ENCODE measurements at regions not wholly inside any gene's neighbourhood (a gene's known extent, or its start where the extent isn't known, plus 50 kb on each side); places are given as distances from the start of the nearest gene placed in this dataset.

- ATAC-seq (no peak), DNase-seq (no peak)
- H3K27ac ChIP-seq = no peak overlapping the region
- H3K27me3 ChIP-seq = peaks cover 0 to 6% (median 0%) of the 10 kb centered on the region in 7 donors
- no peaks in the 10 kb centered on the region for H3K36me3 ChIP-seq
- no peaks in the 10 kb centered on the region for H3K4me1 ChIP-seq
- peaks cover 0 to 5% (median 0%) of the 10 kb centered on the region in 11 donors for H3K9me3 ChIP-seq
- H3K4me3 ChIP-seq = no peak overlapping the region
- 88% methylated on average over 8 of the region's 8 CpGs for WGBS, 2 donors
- TF ChIP-seq CTCF (IDR thresholded peaks at IDR 0.05) = no peak
- intact Hi-C loops (cut with DNase I) = no loop called here
These were observed 268.2 kb upstream of the ADARB2 start for GRCh38 chr10:2005546-2005945.

GRCh38 chr10:1992930-1993329 is 255.6 kb upstream of the ADARB2 start:
- no peak for TF ChIP-seq CTCF (IDR thresholded peaks at IDR 0.05)
- Histone ChIP-seq H3K4me3 (no peak overlapping the region), H3K36me3 (no peaks in the 10 kb centered on the region), H3K4me1 (no peaks in the 10 kb centered on the region), H3K9me3 (no peaks in the 10 kb centered on the region), H3K27ac (no peak overlapping the region), H3K27me3 (peaks cover 0 to 5% (median 0%) of the 10 kb centered on the region in 7 donors)
- DNase-seq = no peak
- 86 to 91% methylated on average over 10 of the region's 10 CpGs for WGBS, 2 donors
- intact Hi-C loops (cut with DNase I) = no loop called here
- ATAC-seq = no peak

GRCh38 chr10:1989090-1989489 is 251.8 kb upstream of the ADARB2 start:
- H3K4me3 ChIP-seq = no peak overlapping the region
- intact Hi-C loops (cut with DNase I) = no loop called here
- no peak overlapping the region for H3K27ac ChIP-seq
- ATAC-seq (no peak), DNase-seq (no peak)
- no peaks in the 10 kb centered on the region for H3K36me3 ChIP-seq
- no peaks in the 10 kb centered on the region for H3K9me3 ChIP-seq
- H3K27me3 ChIP-seq = no peaks in the 10 kb centered on the region
- WGBS, 2 donors = 79% methylated on average over 5 of the region's 5 CpGs
- TF ChIP-seq CTCF (IDR thresholded peaks at IDR 0.05) = no peak
- H3K4me1 ChIP-seq = no peaks in the 10 kb centered on the region

GRCh38 chr10:1981976-1982375 is 244.7 kb upstream of the ADARB2 start:
- no peak overlapping the region for H3K27ac ChIP-seq
- H3K27me3 ChIP-seq = no peaks in the 10 kb centered on the region
- H3K4me1 ChIP-seq = no peaks in the 10 kb centered on the region
- DNase-seq (no peak), ATAC-seq (no peak)
- peaks cover 0 to 11% (median 4%) of the 10 kb centered on the region in 11 donors for H3K9me3 ChIP-seq
- H3K36me3 ChIP-seq = no peaks in the 10 kb centered on the region
- intact Hi-C loops (cut with DNase I) = no loop called here
- H3K4me3 ChIP-seq = no peak overlapping the region
- 65 to 69% methylated on average over 3 of the region's 3 CpGs for WGBS, 2 donors
- TF ChIP-seq CTCF (IDR thresholded peaks at IDR 0.05) = no peak

- H3K27ac ChIP-seq = no peak overlapping the region
- H3K4me1 ChIP-seq = no peaks in the 10 kb centered on the region
- H3K4me3 ChIP-seq = no peak overlapping the region
- H3K9me3 ChIP-seq = peaks cover 0 to 11% (median 4%) of the 10 kb centered on the region in 11 donors
- 50 to 63% methylated on average over 3 of the region's 3 CpGs for WGBS, 2 donors
- no peak for DNase-seq
- intact Hi-C loops (cut with DNase I) = no loop called here
- no peak for TF ChIP-seq CTCF (IDR thresholded peaks at IDR 0.05)
- H3K36me3 ChIP-seq = no peaks in the 10 kb centered on the region
- no peak for ATAC-seq
- no peaks in the 10 kb centered on the region for H3K27me3 ChIP-seq
These were observed 243.1 kb upstream of the ADARB2 start for GRCh38 chr10:1980459-1980858.
